GM12872 (cell line): ENCODE measurements at regions not wholly inside any gene's neighbourhood (a gene's known extent, or its start where the extent isn't known, plus 50 kb on each side); places are given as distances from the start of the nearest gene placed in this dataset.

Source experiments
- CTCF ChIP-seq: IDR thresholded peaks from 3 replicates; pipeline ENCODE4 v1.5.1; 2011; ENCODE audit warnings: low read depth, mild to moderate bottlenecking, low read length, moderate library complexity; ENCODE audit not compliant: insufficient read depth

GRCh38 chr3:25287291-25287884 is 140.7 kb upstream of the RARB start:
- no peak for TF ChIP-seq CTCF

GRCh38 chr3:25288413-25288812 is 139.7 kb upstream of the RARB start:
- no peak for TF ChIP-seq CTCF

GRCh38 chr3:25289156-25289555 is 138.9 kb upstream of the RARB start:
- TF ChIP-seq CTCF: no peak

- TF ChIP-seq CTCF: no peak
Observed at GRCh38 chr3:25289663-25290062, 138.4 kb upstream of the RARB start.

- TF ChIP-seq CTCF: no peak
Observed at GRCh38 chr3:25291481-25291905, 136.6 kb upstream of the RARB start.

- no peak for TF ChIP-seq CTCF
Observed at GRCh38 chr3:25292036-25292435, 136.0 kb upstream of the RARB start.

- no peak for TF ChIP-seq CTCF
Observed at GRCh38 chr3:25292595-25292994, 135.5 kb upstream of the RARB start.
